ENCODE measurements at regions not wholly inside any gene's neighbourhood (a gene's known extent, or its start where the extent isn't known, plus 50 kb on each side); places are given as distances from the start of the nearest gene placed in this dataset.

- DNase-seq, result no peak
- TF ChIP-seq, protein P1, sequence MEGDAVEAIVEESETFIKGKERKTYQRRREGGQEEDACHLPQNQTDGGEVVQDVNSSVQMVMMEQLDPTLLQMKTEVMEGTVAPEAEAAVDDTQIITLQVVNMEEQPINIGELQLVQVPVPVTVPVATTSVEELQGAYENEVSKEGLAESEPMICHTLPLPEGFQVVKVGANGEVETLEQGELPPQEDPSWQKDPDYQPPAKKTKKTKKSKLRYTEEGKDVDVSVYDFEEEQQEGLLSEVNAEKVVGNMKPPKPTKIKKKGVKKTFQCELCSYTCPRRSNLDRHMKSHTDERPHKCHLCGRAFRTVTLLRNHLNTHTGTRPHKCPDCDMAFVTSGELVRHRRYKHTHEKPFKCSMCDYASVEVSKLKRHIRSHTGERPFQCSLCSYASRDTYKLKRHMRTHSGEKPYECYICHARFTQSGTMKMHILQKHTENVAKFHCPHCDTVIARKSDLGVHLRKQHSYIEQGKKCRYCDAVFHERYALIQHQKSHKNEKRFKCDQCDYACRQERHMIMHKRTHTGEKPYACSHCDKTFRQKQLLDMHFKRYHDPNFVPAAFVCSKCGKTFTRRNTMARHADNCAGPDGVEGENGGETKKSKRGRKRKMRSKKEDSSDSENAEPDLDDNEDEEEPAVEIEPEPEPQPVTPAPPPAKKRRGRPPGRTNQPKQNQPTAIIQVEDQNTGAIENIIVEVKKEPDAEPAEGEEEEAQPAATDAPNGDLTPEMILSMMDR (IDR thresholded peaks at IDR 0.05), result no peak
Measured at GRCh38 chr2:22788749-22789327, 596.1 kb upstream of the KLHL29 start.

GRCh38 chr2:22795287-22795866, 589.6 kb upstream of the KLHL29 start:
- H3K9me3 ChIP-seq, result no peaks in the 10 kb centered on the region
- no peak overlapping the region for H3K27ac ChIP-seq
- no peak overlapping the region for H3K4me3 ChIP-seq
- TF ChIP-seq, protein P1 (IDR thresholded peaks at IDR 0.05), result no peak
- intact Hi-C loops (cut with DNase I; ENCODE audit: low total_unique reads), result no loop called here
- H3K4me1 ChIP-seq, result no peaks in the 10 kb centered on the region
- H3K27me3 ChIP-seq, result no peaks in the 10 kb centered on the region
- H3K36me3 ChIP-seq, result no peaks in the 10 kb centered on the region
- DNase-seq, result no peak

More at GRCh38 chr2:22788749-22789327, 596.1 kb upstream of the KLHL29 start:
- no peak overlapping the region for H3K27ac ChIP-seq
- no peaks in the 10 kb centered on the region for H3K36me3 ChIP-seq
- intact Hi-C loops (cut with DNase I; ENCODE audit: low total_unique reads), result no loop called here
- no peaks in the 10 kb centered on the region for H3K9me3 ChIP-seq
- no peaks in the 10 kb centered on the region for H3K4me1 ChIP-seq
- H3K27me3 ChIP-seq, result no peaks in the 10 kb centered on the region
- no peak overlapping the region for H3K4me3 ChIP-seq

- Histone ChIP-seq H3K4me3 (no peak overlapping the region), H3K36me3 (no peaks in the 10 kb centered on the region), H3K4me1 (no peaks in the 10 kb centered on the region), H3K27ac (no peak overlapping the region), H3K27me3 (no peaks in the 10 kb centered on the region), H3K9me3 (no peaks in the 10 kb centered on the region)
- TF ChIP-seq, protein P1 (IDR thresholded peaks at IDR 0.05), result no peak
- DNase-seq, result no peak
- intact Hi-C loops (cut with DNase I; ENCODE audit: low total_unique reads), result no loop called here
Measured at GRCh38 chr2:22798386-22798785, 586.6 kb upstream of the KLHL29 start.

DNA sequence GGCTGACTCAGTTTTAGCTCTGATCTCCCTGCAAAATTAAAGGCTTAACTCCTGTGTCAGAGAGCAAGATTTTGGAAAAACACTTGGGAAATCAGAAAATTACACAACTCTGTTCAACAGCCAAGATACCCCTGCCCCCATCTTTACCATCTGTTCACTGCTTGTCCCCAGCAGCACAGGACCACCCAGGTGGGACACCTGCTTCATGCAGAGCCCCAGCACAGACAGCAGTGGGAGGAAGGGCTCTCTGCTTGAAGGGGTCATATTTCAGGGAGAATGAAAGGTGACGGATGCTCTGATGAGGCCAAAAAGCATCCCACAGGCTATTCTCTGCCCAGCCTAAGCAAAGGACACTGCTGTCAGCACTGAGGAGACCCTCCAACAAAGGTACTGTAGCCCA, 584.6 kb upstream of the KLHL29 start:
- intact Hi-C loops (cut with DNase I; ENCODE audit: low total_unique reads), result no loop called here
- no peak for DNase-seq

GRCh38 chr2:22801071-22801470, 583.9 kb upstream of the KLHL29 start:
- TF ChIP-seq, protein P1 (IDR thresholded peaks at IDR 0.05), result no peak
- no peak for DNase-seq
- intact Hi-C loops (cut with DNase I; ENCODE audit: low total_unique reads), result no loop called here

More for the DNA sequence above, 584.6 kb upstream of the KLHL29 start:
- TF ChIP-seq, protein P1 (IDR thresholded peaks at IDR 0.05), result no peak
- no peaks in the 10 kb centered on the region for H3K27me3 ChIP-seq
- peaks cover 0 to 5% (median 0%) of the 10 kb centered on the region in 3 donors for H3K9me3 ChIP-seq
- no peak overlapping the region for H3K4me3 ChIP-seq
- no peak overlapping the region for H3K27ac ChIP-seq
- H3K4me1 ChIP-seq, result no peaks in the 10 kb centered on the region
- H3K36me3 ChIP-seq, result no peaks in the 10 kb centered on the region

More at GRCh38 chr2:22801071-22801470, 583.9 kb upstream of the KLHL29 start:
- no peaks in the 10 kb centered on the region for H3K36me3 ChIP-seq
- H3K4me3 ChIP-seq, result no peak overlapping the region
- H3K27ac ChIP-seq, result no peak overlapping the region
- H3K27me3 ChIP-seq, result no peaks in the 10 kb centered on the region
- peaks cover 0 to 6% (median 5%) of the 10 kb centered on the region in 3 donors for H3K9me3 ChIP-seq
- no peaks in the 10 kb centered on the region for H3K4me1 ChIP-seq
